Vagina (tissue), 2 donors: ENCODE measurements at regions not wholly inside any gene's neighbourhood (a gene's known extent, or its start where the extent isn't known, plus 50 kb on each side); places are given as distances from the start of the nearest gene placed in this dataset.

Experiments
- POLR2A ChIP-seq, 2 donors: fragments of 450-650 bp; IDR thresholded peaks; one replicate each; pipeline ENCODE4 v1.6.1; 2017; ENCODE audit warnings: antibody characterized with exemption in 2 of 2, mild to moderate bottlenecking in 2 of 2, moderate library complexity in 2 of 2
- POLR2AphosphoS5 ChIP-seq, 2 donors: sonication (generic); formaldehyde crosslinking; IDR thresholded peaks; one replicate each; pipeline ENCODE4 v1.9.0; 2017; ENCODE audit warnings: antibody characterized with exemption in 2 of 2, mild to moderate bottlenecking in 2 of 2, low read depth in 1 of 2; ENCODE audit not compliant: insufficient read depth in 1 of 2
- TF ChIP-seq, protein P1 (sequence below), 3 experiments: fragments of 450-650 bp in 2 of 3; fragments of 200-600 bp in 1 of 3; sonication (generic) in 1 of 3; IDR thresholded peaks; one replicate each; pipeline ENCODE4 v1.5.1; 2017 to 2019; ENCODE audit warnings: antibody characterized with exemption in 3 of 3, mild to moderate bottlenecking in 2 of 3, moderate library complexity in 2 of 3

DNA sequence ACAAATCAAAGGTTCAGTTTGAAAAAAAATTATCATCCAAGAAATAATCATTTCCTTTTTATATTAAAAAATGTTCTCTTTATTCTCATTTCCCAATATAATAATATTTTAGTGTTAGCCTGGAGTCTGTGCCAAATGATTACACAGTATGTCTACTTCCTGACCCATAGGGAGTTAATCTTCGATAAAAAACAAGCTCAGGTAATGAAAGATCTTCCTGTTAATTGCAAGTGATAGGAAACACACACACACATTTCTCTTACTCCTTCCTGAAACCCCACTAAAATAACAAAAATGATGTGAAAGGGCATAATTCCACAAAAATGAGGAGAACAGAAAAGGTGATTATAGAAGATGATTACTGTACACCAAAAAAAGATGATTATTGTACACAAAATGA, 123.5 kb upstream of the CXADR start:
- TF ChIP-seq, protein P1, sequence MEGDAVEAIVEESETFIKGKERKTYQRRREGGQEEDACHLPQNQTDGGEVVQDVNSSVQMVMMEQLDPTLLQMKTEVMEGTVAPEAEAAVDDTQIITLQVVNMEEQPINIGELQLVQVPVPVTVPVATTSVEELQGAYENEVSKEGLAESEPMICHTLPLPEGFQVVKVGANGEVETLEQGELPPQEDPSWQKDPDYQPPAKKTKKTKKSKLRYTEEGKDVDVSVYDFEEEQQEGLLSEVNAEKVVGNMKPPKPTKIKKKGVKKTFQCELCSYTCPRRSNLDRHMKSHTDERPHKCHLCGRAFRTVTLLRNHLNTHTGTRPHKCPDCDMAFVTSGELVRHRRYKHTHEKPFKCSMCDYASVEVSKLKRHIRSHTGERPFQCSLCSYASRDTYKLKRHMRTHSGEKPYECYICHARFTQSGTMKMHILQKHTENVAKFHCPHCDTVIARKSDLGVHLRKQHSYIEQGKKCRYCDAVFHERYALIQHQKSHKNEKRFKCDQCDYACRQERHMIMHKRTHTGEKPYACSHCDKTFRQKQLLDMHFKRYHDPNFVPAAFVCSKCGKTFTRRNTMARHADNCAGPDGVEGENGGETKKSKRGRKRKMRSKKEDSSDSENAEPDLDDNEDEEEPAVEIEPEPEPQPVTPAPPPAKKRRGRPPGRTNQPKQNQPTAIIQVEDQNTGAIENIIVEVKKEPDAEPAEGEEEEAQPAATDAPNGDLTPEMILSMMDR (IDR thresholded peaks at IDR 0.05), result no peak
- TF ChIP-seq POLR2AphosphoS5 (IDR thresholded peaks at IDR 0.05; ENCODE audit: insufficient read depth in 1 of 2, low read depth in 1 of 2) (no peak), POLR2A (IDR thresholded peaks at IDR 0.05) (no peak)
